Fibroblast of skin of scalp (primary cell): ENCODE measurements at regions not wholly inside any gene's neighbourhood (a gene's known extent, or its start where the extent isn't known, plus 50 kb on each side); places are given as distances from the start of the nearest gene placed in this dataset.
"Not testable (repeated sequence)": the region's sequence is repeated elsewhere in the genome, so short reads cannot be mapped to it uniquely, and the experiment has no call there.

Source experiments
- DNase-seq: peaks from one replicate; pipeline ENCODE4 v3.0.0-alpha.2; 2013

DNA sequence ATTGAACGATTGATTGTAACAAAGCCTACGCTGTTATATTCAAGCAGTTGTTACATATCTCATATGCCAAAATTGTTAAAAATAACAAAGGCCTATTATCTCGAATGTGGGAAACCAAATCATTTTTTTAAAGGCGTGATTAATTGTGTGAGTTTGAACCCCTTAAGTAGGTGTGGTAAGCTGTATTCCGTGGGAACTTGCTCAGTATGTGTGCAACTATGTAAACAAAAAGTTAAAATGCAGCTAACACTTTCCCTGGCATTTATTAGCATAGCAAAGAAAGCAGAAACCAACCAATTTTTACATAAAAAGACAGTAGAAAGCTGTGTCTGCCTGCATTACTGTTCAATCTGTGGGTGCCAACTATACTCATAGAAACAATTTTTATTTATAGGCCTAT, 166.0 kb upstream of the HAND2 start:
- no peak for DNase-seq

GRCh38 chr4:173685831-173686210, 155.8 kb upstream of the HAND2 start:
- no peak for DNase-seq

GRCh38 chr4:173685165-173685830, 155.3 kb upstream of the HAND2 start:
- DNase-seq = no peak

- no peak for DNase-seq
Observed at GRCh38 chr4:173684223-173684622, 154.2 kb upstream of the HAND2 start.

DNA sequence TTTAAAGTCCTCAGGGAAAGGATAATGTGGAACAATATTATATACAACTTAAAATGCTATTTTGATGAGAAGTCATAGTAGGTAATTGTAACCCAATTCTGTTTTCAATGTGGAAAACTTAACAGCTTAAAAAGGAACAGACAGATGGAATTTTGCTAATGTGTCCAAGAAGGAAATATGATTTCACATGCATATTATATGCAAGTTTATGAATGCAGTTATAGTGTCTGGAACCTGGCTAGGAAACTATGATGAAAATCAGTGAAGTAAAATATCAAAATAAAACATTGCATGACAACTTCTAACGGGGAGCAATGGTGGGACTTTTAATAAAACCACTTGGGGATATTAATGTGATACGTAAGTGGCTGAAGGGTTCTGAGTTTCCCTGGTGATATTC, 152.6 kb upstream of the HAND2 start:
- no peak for DNase-seq

GRCh38 chr4:173680278-173680677, 150.2 kb upstream of the HAND2 start:
- no peak for DNase-seq

DNA sequence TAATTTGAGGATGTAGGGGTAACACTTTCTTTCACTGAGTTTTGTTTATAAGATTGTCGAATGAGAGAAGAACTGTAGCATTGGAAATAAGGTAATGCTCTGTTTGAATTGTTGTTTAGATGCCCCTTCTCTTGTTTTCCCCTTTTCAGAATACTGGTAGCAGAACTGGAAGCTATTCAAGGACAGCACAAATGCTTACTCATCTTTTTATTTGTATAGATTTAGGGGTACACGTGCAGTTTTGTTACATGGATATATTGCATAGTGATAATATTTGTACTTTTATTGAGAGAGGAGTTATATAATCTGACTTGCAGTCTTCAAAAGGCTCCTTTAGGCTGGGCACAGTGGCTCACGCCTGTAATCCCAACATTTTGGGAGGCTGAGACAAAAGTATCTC, 145.4 kb upstream of the HAND2 start:
- DNase-seq = no peak

GRCh38 chr4:173669460-173670179, 139.6 kb upstream of the HAND2 start:
- no peak for DNase-seq

DNA sequence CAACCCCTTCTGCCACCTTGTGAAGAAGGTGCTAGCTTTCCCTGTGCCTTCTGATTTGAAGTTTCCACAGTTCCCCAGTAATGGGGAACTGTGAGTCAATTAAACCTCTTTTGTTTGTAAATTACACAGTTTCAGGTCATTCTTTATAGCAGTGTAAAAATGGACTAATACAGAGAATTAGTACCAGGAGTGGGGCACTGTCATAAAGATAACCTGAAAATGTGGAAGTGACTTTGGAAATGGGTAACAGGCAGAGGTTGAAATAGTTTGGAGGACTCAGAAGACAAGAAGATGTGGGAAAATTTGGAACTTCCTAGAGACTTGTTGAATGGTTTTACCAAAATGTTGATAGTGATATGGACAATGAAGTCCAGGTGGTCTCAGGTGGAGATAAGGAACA, 131.0 kb upstream of the HAND2 start:
- no peak for DNase-seq

GRCh38 chr4:173656898-173657297, 126.9 kb upstream of the HAND2 start:
- DNase-seq = no peak

DNA sequence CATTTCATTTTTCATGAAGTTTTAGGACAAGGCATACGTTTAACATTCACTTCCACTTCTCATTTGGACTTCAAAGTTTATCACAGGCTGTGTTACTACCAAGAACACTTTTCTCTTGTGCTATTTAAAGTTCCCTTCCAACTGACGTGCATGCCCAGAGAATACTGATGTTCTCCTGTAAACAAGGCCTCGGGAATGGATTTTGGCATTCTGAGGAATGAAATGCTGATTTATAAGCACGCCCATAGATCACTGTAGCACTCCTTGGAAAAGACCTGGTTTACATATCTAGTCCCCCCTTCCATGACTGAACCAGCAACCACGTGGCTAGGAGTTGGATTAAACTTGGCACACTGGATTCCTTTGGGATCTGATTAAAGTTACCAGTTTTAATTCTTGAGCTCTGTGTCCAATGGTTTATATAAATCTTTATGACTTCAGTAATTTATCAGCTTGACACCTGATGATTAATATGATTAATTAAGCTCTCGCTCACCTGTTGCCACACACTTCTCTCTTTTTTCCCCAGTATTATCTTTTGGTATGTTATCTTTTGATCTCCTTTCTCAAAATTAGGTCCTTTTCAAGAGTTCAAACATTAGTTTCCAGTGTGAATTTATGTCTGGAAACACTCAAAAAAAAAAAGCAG, 122.4 kb upstream of the HAND2 start:
- no peak for DNase-seq

DNA sequence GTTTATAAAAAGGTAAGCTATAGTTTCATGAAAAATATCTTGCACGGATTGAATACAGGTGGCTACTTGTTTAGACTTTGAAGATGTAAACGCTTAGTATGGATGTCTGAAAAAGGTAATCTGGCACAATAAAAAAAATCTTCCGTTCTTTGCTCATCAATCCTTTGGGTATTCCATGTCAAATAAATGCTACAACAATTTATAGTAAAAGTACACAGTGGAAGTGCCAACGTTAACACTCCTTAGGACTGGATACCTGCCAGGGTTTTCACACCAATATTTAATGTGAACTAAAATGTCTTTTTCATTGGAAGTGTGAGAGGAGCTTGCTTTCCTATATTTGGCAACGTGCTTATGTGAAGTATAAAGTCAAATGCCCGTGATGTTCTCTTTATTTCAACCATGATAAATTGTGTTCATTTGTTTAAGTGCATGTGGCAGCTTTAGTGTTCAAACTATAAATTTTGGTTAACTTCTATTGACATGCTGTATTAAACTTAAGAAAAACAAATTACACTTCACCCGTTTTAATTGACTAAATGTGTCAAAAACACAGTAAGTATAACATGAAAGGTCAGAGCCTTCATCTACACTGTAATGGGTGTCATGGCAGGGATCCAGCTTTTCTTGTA, 121.7 kb upstream of the HAND2 start:
- no peak for DNase-seq

- DNase-seq = no peak
Observed at GRCh38 chr4:173647902-173648301, 117.9 kb upstream of the HAND2 start.

GRCh38 chr4:173642509-173642908, 112.5 kb upstream of the HAND2 start:
- no peak for DNase-seq

GRCh38 chr4:173635395-173635794, 105.4 kb upstream of the HAND2 start:
- DNase-seq = no peak

DNA sequence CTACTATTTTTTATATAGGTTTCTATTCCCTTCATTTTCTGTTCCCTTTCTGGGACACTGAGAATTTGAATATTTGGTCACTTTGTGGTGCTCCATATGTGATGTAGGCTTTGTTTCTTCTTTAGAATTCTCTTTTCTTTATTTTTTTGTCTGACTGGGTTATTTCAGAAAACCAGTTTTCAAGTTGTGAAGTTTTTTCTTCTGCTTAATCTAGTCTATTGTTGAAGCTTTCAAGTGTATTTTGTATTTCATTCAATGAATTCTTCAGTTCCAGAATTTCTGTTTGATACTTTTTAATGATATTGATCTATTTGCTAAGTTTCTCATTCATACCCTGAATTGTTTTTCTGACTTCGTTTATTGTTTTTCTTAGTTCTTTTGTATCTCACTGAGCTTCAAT, 96.2 kb upstream of the HAND2 start:
- DNase-seq = no peak

- not testable (repeated sequence) for DNase-seq
Observed at GRCh38 chr4:173618648-173619047, 88.6 kb upstream of the HAND2 start.

DNA sequence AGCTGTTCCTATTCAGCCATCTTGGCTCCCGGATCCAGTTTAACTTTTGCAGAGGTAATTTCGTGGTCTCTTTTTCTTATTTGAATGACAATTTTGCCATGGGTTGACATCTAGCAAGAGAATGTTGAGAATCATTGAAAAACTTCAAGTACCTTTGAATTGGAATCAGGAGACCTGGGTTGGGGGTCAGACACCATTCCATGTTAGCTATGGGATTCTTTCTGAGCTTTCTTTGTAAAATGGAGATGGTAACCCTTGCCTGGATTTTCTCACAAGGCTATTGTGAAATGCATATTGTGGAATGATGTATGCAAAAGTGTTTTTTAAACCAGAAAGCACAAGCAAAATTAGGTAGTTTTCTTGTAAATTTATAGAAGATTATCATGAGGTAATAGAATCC, 79.1 kb upstream of the HAND2 start:
- no peak for DNase-seq

DNA sequence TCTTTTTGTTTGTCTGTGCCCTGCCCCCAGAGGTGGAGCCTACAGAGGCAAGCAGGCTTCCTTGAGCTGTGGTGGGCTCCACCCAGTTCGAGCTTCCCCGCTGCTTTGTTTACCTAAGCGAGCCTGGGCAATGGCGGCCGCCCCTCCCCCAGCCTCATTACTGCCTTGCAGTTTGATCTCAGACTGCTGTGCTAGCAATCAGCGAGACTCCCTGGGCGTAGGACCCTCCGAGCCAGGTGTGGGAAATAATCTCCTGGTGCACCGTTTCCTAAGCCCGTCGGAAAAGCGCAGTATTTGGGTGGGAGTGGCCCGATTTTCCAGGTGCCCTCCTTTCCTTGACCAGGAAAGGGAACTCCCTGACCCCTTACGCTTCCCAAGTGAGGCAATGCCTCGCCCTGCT, 78.6 kb upstream of the HAND2 start:
- DNase-seq = not testable (repeated sequence)

GRCh38 chr4:173591760-173592159, 61.7 kb upstream of the HAND2 start:
- DNase-seq = no peak

DNA sequence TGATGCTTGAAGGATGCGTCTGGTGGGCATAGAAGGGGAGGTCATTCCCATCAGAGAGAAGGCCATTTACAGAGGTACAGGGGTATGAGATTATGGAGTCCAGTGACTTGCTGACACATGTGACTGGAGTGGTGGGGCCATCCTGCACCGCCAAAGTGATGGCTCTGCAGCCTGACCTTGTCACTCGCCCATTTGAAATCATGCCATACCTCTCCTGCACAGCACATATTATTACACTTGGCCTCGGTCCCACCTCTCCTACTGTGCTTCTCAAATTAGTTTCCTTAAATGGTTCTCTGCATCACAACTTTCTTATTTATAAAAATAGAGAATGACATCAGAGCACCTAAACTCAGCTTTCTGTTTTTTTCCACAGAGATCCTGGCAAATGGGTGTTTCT, 60.7 kb upstream of the HAND2 start:
- no peak for DNase-seq

DNA sequence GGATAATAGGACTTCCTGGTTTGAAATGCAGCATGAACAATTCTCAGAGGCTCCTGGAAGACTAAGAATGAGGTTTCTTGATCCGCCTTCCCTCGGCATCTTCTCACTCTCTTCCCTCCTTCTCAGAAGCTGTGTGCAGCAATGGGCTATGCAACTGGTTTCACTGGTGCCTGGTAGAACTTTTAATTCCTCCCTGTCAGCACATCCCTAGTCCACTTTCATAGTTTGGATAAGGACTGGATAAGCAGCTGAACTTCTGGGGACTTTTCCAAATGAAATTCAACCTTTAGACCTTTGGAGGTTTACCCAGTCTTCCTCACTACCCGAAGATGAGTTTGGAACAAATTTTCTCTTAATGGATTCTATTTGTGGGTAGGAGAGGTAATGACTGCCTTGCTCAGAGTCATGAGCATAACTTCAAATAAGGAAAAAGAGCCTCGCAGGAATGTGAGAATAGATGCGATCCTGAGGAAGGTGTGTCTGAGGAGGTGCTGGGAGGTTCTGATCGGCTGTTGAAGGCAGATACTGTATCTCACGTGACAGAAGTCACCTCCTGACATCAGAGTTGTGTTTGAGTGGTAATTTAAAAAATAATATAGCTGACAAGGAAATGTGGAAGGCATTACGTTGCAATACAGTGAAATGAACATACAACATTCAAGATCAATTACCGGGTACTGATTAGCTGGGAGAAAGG, 56.0 kb upstream of the HAND2 start:
- DNase-seq = no peak

DNA sequence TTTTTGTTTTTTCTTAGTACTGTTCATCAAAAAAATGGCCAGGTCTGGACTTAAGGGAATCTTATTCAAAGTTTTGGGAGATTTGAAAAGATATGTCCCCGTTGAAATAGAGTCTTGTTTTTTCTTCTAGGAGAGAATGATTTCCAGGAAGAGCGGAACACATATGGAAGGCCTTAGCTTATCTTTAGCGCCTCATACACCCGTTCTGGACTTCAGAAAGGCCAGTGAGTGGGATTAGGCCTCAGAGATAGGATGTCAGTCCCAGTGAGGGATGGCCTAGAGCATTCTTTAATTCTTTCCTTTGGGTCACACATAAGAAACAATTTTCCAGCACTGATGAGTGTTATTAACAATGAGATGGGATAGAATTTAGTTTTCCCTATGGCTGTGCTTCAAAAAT, 54.5 kb upstream of the HAND2 start:
- DNase-seq = no peak
